ENCODE measurements at regions not wholly inside any gene's neighbourhood (a gene's known extent, or its start where the extent isn't known, plus 50 kb on each side); places are given as distances from the start of the nearest gene placed in this dataset.

DNA sequence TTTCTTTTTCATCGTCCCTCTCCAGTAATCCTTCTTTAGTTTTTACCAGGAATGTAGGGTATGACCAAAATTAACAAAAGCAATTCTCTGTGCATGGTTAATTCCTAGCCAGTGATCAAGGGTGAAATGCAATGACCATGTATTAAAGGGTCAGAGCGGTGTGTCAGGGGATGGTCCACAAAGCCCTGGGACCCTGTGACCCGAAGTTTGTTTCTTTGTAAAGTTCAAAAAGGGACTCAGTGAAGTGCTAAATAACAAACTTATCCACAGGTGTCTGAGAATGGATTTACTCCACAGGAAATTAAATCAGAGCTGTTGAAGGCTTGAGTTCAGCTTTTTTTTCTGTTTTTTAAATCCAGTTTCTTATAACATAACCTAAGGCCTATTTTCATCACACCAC is 375.7 kb downstream of the GJA1 start:
- Histone ChIP-seq H3K4me1 (replicated peaks in 1 of 2) (no peaks in the 10 kb centered on the region), H3K4me3 (no peak overlapping the region), H3K27ac (no peak overlapping the region)
- in situ Hi-C loops (cut with MboI; ENCODE audit: low pct_unique_long_range_greater_than_20kb in 2 of 9, low sequenced_read_pairs in 9 of 9, unreplicated experiment in 9 of 9) = no loop called here
- WGBS, 10 experiments = 19 to 100% (median 79%) methylated on average over 1 to 3 of the region's 3 CpGs; no CpG with 5 or more reads in 1 of the 10 experiments
- no peak for ATAC-seq (replicated peaks in 6 of 8)

DNA sequence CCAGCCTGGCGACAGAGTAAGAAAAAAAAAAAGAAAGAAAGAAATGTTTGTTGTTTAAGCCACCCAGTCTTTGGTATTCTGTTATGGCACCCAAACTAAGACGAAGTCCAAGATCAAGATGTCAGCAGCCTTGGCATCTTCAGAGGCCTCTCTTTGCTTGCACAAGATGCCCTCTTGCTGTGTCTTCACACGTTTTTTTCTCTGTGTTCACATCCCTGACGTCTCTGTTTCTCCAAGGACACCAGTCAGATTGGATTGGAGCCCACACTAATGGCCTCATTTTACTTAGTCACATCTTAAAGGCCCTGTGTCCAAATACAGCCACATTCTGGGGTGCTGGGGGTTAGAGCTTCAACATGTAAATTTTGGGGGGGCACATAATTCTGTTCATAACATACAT is 380.9 kb downstream of the GJA1 start:
- in situ Hi-C loops (cut with MboI; ENCODE audit: low pct_unique_long_range_greater_than_20kb in 2 of 9, low sequenced_read_pairs in 9 of 9, unreplicated experiment in 9 of 9) = no loop called here
- no peak overlapping the region for H3K4me3 ChIP-seq
- H3K27ac ChIP-seq = no peak overlapping the region
- 11 to 100% (median 83%) methylated on average over 1 to 4 of the region's 4 CpGs; no CpG with 5 or more reads in 1 of the 10 experiments for WGBS, 10 experiments
- no peak for ATAC-seq (replicated peaks in 6 of 8)
- H3K4me1 ChIP-seq (replicated peaks in 1 of 2) = no peaks in the 10 kb centered on the region

- H3K4me1 ChIP-seq (replicated peaks in 1 of 2) = no peaks in the 10 kb centered on the region
- no peak overlapping the region for H3K27ac ChIP-seq
- ATAC-seq (replicated peaks in 6 of 8) = no peak
- H3K4me3 ChIP-seq = no peak overlapping the region
- in situ Hi-C loops (cut with MboI; ENCODE audit: low pct_unique_long_range_greater_than_20kb in 2 of 9, low sequenced_read_pairs in 9 of 9, unreplicated experiment in 9 of 9) = no loop called here
Measured at GRCh38 chr6:121816906-121817540, 381.6 kb downstream of the GJA1 start.

DNA sequence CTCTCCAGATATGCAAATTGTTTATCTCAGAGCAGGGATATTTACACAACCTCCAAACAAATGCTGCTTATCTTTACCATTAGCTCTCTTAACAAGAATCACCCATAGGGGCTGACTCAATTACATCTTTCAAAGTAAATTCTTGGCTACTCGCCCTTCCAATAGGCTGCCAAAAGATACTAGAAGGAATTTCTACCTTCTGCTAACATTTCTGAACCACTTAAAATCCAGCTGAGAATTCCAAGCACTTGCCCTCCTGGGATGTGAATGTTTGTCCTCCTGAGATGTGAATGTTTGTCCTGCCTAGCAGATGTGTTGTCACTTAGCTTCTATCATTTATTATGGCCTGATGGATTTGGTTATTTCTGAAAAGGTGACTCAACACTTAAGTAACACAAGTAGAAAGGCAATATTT is 388.0 kb downstream of the GJA1 start:
- Histone ChIP-seq H3K27ac (no peak overlapping the region), H3K4me3 (no peak overlapping the region), H3K4me1 (replicated peaks in 1 of 2) (no peaks in the 10 kb centered on the region)
- in situ Hi-C loops (cut with MboI; ENCODE audit: low pct_unique_long_range_greater_than_20kb in 2 of 9, low sequenced_read_pairs in 9 of 9, unreplicated experiment in 9 of 9) = no loop called here
- 80 to 100% (median 94%) methylated on average over 1 of the region's 1 CpG; no CpG with 5 or more reads in 6 of the 10 experiments for WGBS, 10 experiments
- ATAC-seq (replicated peaks in 6 of 8) = peak in 1 of 8 experiments; percentile 29

- 20 to 80% (median 70%) methylated on average over 1 to 4 of the region's 4 CpGs; no CpG with 5 or more reads in 1 of the 10 experiments for WGBS, 10 experiments
- in situ Hi-C loops (cut with MboI; ENCODE audit: low pct_unique_long_range_greater_than_20kb in 2 of 9, low sequenced_read_pairs in 9 of 9, unreplicated experiment in 9 of 9) = no loop called here
- Histone ChIP-seq H3K4me1 (replicated peaks in 1 of 2) (peaks cover 0 to 5% of the 10 kb centered on the region in 2 donors), H3K27ac (no peak overlapping the region), H3K4me3 (no peak overlapping the region)
- peak in 6 of 8 experiments; percentile 24 to 78 (median 50) for ATAC-seq (replicated peaks in 6 of 8)
Measured at GRCh38 chr6:121826156-121826810, 390.8 kb downstream of the GJA1 start.

DNA sequence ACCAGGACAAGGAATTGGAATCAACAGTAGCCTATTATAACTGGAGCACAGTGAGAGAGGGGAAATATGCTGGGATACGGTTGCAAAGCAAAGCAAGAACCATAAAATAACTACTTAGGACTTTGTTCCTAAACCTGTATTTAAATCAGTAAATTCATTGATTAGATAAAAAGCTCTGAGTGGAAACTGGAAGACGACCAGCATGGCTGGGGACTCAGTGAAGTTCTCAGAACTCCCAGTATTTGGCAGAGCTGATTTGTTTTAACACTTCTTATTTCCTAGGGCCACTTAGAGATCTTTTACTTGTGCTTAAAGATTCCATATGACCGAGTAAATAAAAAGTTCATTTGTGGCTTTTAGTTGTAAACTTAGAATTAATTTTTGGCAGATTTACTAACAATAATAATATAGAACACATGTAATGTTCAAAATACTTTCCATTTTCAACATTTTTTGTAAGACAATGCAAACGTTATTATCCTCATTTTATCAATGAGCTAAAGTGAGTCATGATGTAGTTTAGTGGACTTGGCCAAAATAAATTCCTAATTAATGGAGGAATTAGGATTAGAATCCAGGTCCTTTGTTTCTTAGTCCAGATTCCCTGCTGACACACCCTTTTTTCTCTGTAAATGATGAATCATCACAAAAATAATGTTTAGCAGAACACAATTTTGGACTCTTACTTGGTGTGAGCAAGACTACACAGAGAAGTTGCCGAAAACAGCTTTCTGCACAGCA is 392.9 kb downstream of the GJA1 start:
- Histone ChIP-seq H3K4me3 (no peak overlapping the region), H3K4me1 (replicated peaks in 1 of 2) (peaks cover 0 to 5% of the 10 kb centered on the region in 2 donors), H3K27ac (no peak overlapping the region)
- in situ Hi-C loops (cut with MboI; ENCODE audit: low pct_unique_long_range_greater_than_20kb in 2 of 9, low sequenced_read_pairs in 9 of 9, unreplicated experiment in 9 of 9) = no loop called here
- WGBS, 10 experiments = 0 to 92% (median 80%) methylated on average over 2 to 5 of the region's 5 CpGs
- no peak for ATAC-seq (replicated peaks in 6 of 8)

GRCh38 chr6:121830736-121831135 is 395.3 kb downstream of the GJA1 start:
- no peak overlapping the region for H3K27ac ChIP-seq
- peak in 2 of 8 experiments; percentile 16 to 28 for ATAC-seq (replicated peaks in 6 of 8)
- 14 to 100% (median 74%) methylated on average over 1 of the region's 1 CpG; no CpG with 5 or more reads in 4 of the 10 experiments for WGBS, 10 experiments
- H3K4me3 ChIP-seq = no peak overlapping the region
- peaks cover 0 to 5% of the 10 kb centered on the region in 2 donors for H3K4me1 ChIP-seq (replicated peaks in 1 of 2)
- in situ Hi-C loops (cut with MboI; ENCODE audit: low pct_unique_long_range_greater_than_20kb in 2 of 9, low sequenced_read_pairs in 9 of 9, unreplicated experiment in 9 of 9) = no loop called here

DNA sequence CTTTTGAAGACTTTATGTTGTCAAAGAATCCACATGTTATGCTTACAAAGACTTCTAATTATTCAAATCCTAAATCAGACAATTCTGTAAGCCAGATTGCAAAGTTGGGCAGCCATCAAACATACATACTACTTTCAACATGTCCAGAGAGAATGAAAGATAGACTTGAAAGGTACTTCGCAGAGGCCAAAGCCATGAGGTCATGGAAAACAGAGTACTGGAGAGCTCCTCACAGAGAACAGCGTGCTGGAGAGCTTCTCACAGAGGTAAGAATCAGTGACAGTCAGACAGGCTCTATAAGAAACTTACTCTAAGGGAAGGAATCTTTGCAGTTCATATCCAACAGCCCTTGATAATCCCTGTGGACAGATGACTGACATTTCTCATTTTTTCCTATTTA is 400.2 kb downstream of the GJA1 start:
- ATAC-seq (replicated peaks in 6 of 8) = peak in 1 of 8 experiments; percentile 17
- Histone ChIP-seq H3K4me3 (no peak overlapping the region), H3K4me1 (replicated peaks in 1 of 2) (peaks cover 0 to 5% of the 10 kb centered on the region in 2 donors), H3K27ac (no peak overlapping the region)
- in situ Hi-C loops (cut with MboI; ENCODE audit: low pct_unique_long_range_greater_than_20kb in 2 of 9, low sequenced_read_pairs in 9 of 9, unreplicated experiment in 9 of 9) = no loop called here
- WGBS, 10 experiments = 33 to 93% (median 80%) methylated on average over 1 to 2 of the region's 2 CpGs; no CpG with 5 or more reads in 5 of the 10 experiments

GRCh38 chr6:121837545-121838229 is 402.2 kb downstream of the GJA1 start:
- H3K4me1 ChIP-seq (replicated peaks in 1 of 2) = no peaks in the 10 kb centered on the region
- no peak for ATAC-seq (replicated peaks in 6 of 8)
- no peak overlapping the region for H3K4me3 ChIP-seq
- in situ Hi-C loops (cut with MboI; ENCODE audit: low pct_unique_long_range_greater_than_20kb in 2 of 9, low sequenced_read_pairs in 9 of 9, unreplicated experiment in 9 of 9) = no loop called here
- 10 to 86% (median 65%) methylated on average over 1 to 4 of the region's 4 CpGs for WGBS, 10 experiments
- no peak overlapping the region for H3K27ac ChIP-seq

GRCh38 chr6:121838842-121839241 is 403.4 kb downstream of the GJA1 start:
- peak in 3 of 8 experiments; percentile 25 to 43 (median 29) for ATAC-seq (replicated peaks in 6 of 8)
- Histone ChIP-seq H3K4me3 (no peak overlapping the region), H3K4me1 (replicated peaks in 1 of 2) (no peaks in the 10 kb centered on the region), H3K27ac (no peak overlapping the region)
- 80 to 100% (median 100%) methylated on average over 1 to 3 of the region's 3 CpGs; no CpG with 5 or more reads in 5 of the 10 experiments for WGBS, 10 experiments
- in situ Hi-C loops (cut with MboI; ENCODE audit: low pct_unique_long_range_greater_than_20kb in 2 of 9, low sequenced_read_pairs in 9 of 9, unreplicated experiment in 9 of 9) = no loop called here

DNA sequence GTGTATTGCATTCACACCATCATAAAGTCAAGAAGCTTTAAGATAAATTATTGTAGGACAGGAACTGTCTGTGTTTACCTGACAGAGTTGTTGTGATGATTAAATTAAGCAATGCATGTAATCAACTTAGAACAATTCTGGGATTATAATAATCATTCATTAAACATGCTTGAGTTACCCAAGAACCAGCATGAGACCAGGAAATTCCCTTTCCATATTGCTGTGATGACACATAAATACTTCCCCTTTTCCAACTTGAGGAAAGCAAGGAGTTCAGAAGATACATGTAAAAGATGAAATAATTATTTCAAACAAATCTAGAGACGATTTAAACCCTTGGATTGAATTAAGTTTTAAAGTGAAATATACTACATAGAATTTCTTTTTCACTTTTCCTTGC is 404.4 kb downstream of the GJA1 start:
- no peaks in the 10 kb centered on the region for H3K4me1 ChIP-seq (replicated peaks in 1 of 2)
- no peak overlapping the region for H3K27ac ChIP-seq
- no peak overlapping the region for H3K4me3 ChIP-seq
- 10 to 80% (median 50%) methylated on average over 1 of the region's 1 CpG for WGBS, 10 experiments
- in situ Hi-C loops (cut with MboI; ENCODE audit: low pct_unique_long_range_greater_than_20kb in 2 of 9, low sequenced_read_pairs in 9 of 9, unreplicated experiment in 9 of 9) = loop anchor here in 1 of 9 experiments (10.0 kb wide), 1 partner anchor 405 kb away; the partner anchor contains the start of gene GJA1
- no peak for ATAC-seq (replicated peaks in 6 of 8)

DNA sequence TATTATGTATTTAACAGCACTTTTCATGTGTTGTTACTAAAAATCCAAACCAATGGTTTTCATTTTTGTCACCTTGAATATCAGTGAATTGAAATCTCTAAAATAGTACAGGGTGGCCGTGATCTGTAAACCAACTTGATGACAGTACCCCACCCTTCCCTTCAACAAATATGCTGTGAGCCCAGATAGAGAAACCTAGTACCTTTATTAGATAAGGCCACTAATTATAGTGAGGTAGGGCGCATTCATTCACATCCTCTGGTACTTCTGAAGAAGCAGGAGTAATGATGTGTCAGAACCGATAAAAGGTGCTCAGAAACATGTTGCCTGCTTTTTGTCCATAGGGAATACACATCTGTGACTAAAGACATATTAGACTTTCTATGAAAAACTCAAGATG is 409.5 kb downstream of the GJA1 start:
- in situ Hi-C loops (cut with MboI; ENCODE audit: low pct_unique_long_range_greater_than_20kb in 2 of 9, low sequenced_read_pairs in 9 of 9, unreplicated experiment in 9 of 9) = loop anchor here in 1 of 9 experiments (10.0 kb wide), 1 partner anchor 410 kb away; the partner anchor contains the start of gene GJA1
- H3K27ac ChIP-seq = no peak overlapping the region
- no peak for ATAC-seq (replicated peaks in 6 of 8)
- no peaks in the 10 kb centered on the region for H3K4me1 ChIP-seq (replicated peaks in 1 of 2)
- 83 to 100% (median 93%) methylated on average over 1 to 3 of the region's 3 CpGs; no CpG with 5 or more reads in 2 of the 10 experiments for WGBS, 10 experiments
- no peak overlapping the region for H3K4me3 ChIP-seq

Measured in motor neuron (in vitro differentiated cells).